ENCODE measurements at regions not wholly inside any gene's neighbourhood (a gene's known extent, or its start where the extent isn't known, plus 50 kb on each side); places are given as distances from the start of the nearest gene placed in this dataset.

- no peaks in the 10 kb centered on the region for H3K4me1 ChIP-seq
- no peak overlapping the region for H3K27ac ChIP-seq
- H3K36me3 ChIP-seq = no peaks in the 10 kb centered on the region
- TF ChIP-seq CTCF (IDR thresholded peaks at IDR 0.05) = no peak
- no peaks in the 10 kb centered on the region for H3K9me3 ChIP-seq
- DNase-seq (ENCODE audit: low spot score) = no peak
- no peak overlapping the region for H3K4me3 ChIP-seq
- H3K27me3 ChIP-seq = no peaks in the 10 kb centered on the region
Observed at GRCh38 chr16:52227851-52228250, 319.1 kb downstream of the TOX3 start.

- no peak overlapping the region for H3K4me3 ChIP-seq
- no peaks in the 10 kb centered on the region for H3K36me3 ChIP-seq
- H3K9me3 ChIP-seq = no peaks in the 10 kb centered on the region
- DNase-seq (ENCODE audit: low spot score) = no peak
- H3K27ac ChIP-seq = no peak overlapping the region
- no peaks in the 10 kb centered on the region for H3K27me3 ChIP-seq
- TF ChIP-seq CTCF (IDR thresholded peaks at IDR 0.05) = no peak
- no peaks in the 10 kb centered on the region for H3K4me1 ChIP-seq
Observed at GRCh38 chr16:52212841-52213240, 334.1 kb downstream of the TOX3 start.

- DNase-seq (ENCODE audit: low spot score) = no peak
- no peak overlapping the region for H3K4me3 ChIP-seq
- no peak overlapping the region for H3K27ac ChIP-seq
- no peaks in the 10 kb centered on the region for H3K27me3 ChIP-seq
- no peaks in the 10 kb centered on the region for H3K36me3 ChIP-seq
- no peak for TF ChIP-seq CTCF (IDR thresholded peaks at IDR 0.05)
- no peaks in the 10 kb centered on the region for H3K9me3 ChIP-seq
- no peaks in the 10 kb centered on the region for H3K4me1 ChIP-seq
Observed at GRCh38 chr16:52209227-52209626, 337.7 kb downstream of the TOX3 start.

- DNase-seq (ENCODE audit: low spot score) = no peak
- Histone ChIP-seq H3K4me1 (no peaks in the 10 kb centered on the region), H3K9me3 (no peaks in the 10 kb centered on the region), H3K4me3 (no peak overlapping the region), H3K27ac (no peak overlapping the region), H3K36me3 (no peaks in the 10 kb centered on the region), H3K27me3 (no peaks in the 10 kb centered on the region)
- no peak for TF ChIP-seq CTCF (IDR thresholded peaks at IDR 0.05)
Observed at GRCh38 chr16:52203096-52203495, 343.8 kb downstream of the TOX3 start.

- TF ChIP-seq CTCF (IDR thresholded peaks at IDR 0.05) = no peak
- H3K36me3 ChIP-seq = no peaks in the 10 kb centered on the region
- H3K27me3 ChIP-seq = no peaks in the 10 kb centered on the region
- no peak overlapping the region for H3K27ac ChIP-seq
- H3K4me1 ChIP-seq = no peaks in the 10 kb centered on the region
- H3K4me3 ChIP-seq = no peak overlapping the region
- DNase-seq (ENCODE audit: low spot score) = no peak
- no peaks in the 10 kb centered on the region for H3K9me3 ChIP-seq
Observed at GRCh38 chr16:52193441-52193840, 353.5 kb downstream of the TOX3 start.

- Histone ChIP-seq H3K36me3 (no peaks in the 10 kb centered on the region), H3K27ac (no peak overlapping the region), H3K4me3 (no peak overlapping the region), H3K9me3 (no peaks in the 10 kb centered on the region), H3K27me3 (no peaks in the 10 kb centered on the region), H3K4me1 (no peaks in the 10 kb centered on the region)
- DNase-seq (ENCODE audit: low spot score) = peak; percentile 72
- peak; percentile 82 to 93 for TF ChIP-seq CTCF (IDR thresholded peaks at IDR 0.05)
Observed at GRCh38 chr16:52191531-52192134, 355.3 kb downstream of the TOX3 start.
